GM18511 (cell line): ENCODE measurements at regions not wholly inside any gene's neighbourhood (a gene's known extent, or its start where the extent isn't known, plus 50 kb on each side); places are given as distances from the start of the nearest gene placed in this dataset.
"Not testable (repeated sequence)": the region's sequence is repeated elsewhere in the genome, so short reads cannot be mapped to it uniquely, and the experiment has no call there.

Experiments
- ATAC-seq: cut with Tn5 transposase; IDR thresholded peaks from one replicate; pipeline ENCODE4 v1.9.1; 2021; ENCODE audit warnings: mild to moderate bottlenecking, moderate library complexity; ENCODE audit not compliant: unreplicated experiment

DNA sequence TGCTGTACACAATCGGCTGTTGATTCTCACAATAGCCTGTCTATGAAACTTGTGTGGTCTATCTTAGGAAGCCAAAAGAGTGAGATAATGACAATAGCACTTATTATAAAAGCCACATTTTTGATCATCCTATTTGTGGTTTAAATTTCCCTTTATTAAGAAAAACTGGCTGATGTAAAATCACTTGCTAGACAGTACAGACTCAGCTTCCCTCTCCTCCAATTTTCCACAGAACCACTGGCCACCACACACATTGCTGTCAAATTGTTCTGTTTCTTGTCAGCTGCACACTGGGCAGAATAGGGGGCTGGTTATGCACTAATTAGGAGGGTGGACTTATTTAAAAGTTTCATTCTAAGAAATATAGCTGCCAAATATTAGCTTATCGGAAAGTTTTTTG is 425.9 kb downstream of the EPHA3 start:
- ATAC-seq: no peak

GRCh38 chr3:89554587-89554986 is 447.2 kb downstream of the EPHA3 start:
- not testable (repeated sequence) for ATAC-seq

DNA sequence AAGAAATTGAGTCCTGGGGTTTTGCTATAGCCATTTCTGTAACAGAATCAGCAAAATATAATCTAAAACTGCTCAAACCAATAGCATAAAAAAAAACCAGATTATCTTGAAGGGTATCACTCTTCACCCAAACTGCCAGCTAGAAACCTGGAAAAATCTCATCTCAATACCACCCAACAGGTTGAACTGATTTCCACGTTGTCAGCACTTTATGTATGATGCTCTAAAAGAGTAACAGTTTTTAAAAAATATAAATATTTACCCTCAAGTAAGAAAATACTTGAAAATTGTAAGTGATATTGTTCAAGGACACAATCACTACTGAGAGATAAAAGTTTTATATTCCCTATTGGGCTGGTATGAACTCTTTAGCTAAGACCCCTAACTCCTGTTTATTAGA is 451.3 kb downstream of the EPHA3 start:
- ATAC-seq: no peak

- no peak for ATAC-seq
Measured at GRCh38 chr3:89560568-89560967, 453.1 kb downstream of the EPHA3 start.

- ATAC-seq: no peak
Measured at GRCh38 chr3:89562373-89562772, 455.0 kb downstream of the EPHA3 start.

DNA sequence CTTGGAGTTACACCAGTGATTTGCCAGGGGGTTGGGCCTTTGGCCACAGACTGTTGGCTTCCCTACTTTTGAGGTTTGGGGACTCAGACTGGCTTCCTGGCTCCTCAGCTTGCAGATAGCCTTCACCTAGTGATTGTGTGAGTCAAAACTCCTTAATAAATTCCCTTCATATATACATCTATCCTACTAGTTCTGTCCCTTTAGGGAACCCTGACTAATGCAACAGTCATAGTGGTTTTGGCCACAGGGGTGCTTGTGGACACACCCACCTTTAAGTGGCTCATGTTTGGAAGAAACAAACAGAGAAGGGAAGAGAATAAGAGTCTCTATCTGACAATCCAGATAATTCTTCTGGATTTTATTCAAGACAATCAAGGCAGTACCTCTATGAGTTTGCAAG is 457.7 kb downstream of the EPHA3 start:
- ATAC-seq: no peak

DNA sequence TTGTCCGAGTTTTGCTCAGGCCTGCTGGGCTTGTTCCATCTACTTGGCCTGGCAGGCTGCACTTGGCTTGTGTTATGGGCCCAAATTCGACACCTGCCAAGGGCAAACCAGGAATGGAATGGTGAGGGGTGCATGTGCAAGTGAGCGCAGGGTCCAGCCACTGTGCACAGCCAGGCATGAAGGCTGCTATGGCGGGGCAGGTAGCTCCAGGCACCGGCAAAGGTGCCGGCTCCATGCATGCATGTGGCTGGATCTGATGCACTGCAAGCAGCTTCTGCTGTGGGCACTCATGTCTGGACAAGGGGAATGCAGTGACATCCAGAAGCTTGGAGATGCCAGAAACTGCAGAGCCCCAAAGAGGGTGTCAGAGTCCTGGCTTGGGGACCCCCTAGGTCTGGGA is 463.0 kb downstream of the EPHA3 start:
- no peak for ATAC-seq

- no peak for ATAC-seq
Measured at GRCh38 chr3:89571298-89571697, 463.9 kb downstream of the EPHA3 start.

GRCh38 chr3:89571707-89572106 is 464.3 kb downstream of the EPHA3 start:
- ATAC-seq: no peak

- no peak for ATAC-seq
Measured at GRCh38 chr3:89572261-89572660, 464.8 kb downstream of the EPHA3 start.

DNA sequence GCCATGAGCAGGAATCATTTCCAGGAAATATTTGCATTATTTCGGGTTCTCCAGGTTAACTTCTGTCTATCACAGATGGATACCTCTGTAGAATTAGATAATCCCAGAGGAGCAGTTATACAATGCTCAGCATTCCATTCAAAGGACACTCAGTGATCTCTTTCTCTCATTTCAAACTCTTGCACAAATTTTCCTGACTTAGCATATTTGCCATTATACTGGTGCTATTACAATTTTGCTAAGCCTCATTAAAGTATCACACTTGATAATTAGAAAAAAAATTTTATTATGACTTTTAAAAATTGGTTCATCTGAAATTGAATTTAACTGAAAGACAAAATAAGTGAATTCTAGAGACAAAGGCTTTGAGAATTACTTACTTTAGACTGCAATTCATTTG is 469.0 kb downstream of the EPHA3 start:
- ATAC-seq: no peak

GRCh38 chr3:89577637-89578530 is 470.5 kb downstream of the EPHA3 start:
- ATAC-seq: no peak

- no peak for ATAC-seq
Measured at GRCh38 chr3:89580859-89581258, 473.4 kb downstream of the EPHA3 start.

DNA sequence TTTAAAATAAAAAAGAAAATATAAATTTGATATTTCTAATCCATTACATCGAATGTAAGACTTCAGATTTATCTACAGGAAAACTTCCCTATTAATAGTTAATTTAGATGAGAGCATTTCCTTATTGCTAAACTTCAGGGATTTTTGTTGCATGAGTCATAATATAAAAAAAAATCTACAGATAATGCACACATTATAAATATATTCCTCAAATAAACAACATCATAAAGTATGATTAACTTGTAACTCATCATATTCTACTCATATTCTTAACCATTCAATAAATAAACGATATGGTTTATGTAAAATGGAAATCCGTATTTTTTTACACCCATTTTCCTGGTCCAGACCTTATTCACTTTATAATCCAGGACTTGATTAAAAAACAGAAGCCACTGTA is 477.0 kb downstream of the EPHA3 start:
- ATAC-seq: no peak

DNA sequence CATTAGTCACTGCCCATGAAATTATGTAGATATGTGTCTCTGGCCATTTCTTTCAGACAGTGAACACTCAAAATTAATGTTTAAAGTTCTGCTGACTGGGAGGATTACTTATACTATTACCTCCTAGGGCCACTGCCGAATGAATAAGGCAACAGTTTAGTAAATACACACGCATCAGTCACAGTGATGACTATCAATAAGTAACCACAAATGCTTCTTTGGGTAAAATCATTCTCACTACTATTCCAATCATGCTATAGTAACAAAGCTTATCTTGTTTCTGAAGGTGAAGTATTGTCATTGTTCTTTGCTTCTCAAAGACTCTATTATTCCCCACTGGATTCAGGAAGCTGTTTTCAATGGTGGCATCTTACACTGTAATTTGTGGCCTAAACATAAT is 478.8 kb downstream of the EPHA3 start:
- no peak for ATAC-seq

- no peak for ATAC-seq
Measured at GRCh38 chr3:89586676-89587075, 479.3 kb downstream of the EPHA3 start.

DNA sequence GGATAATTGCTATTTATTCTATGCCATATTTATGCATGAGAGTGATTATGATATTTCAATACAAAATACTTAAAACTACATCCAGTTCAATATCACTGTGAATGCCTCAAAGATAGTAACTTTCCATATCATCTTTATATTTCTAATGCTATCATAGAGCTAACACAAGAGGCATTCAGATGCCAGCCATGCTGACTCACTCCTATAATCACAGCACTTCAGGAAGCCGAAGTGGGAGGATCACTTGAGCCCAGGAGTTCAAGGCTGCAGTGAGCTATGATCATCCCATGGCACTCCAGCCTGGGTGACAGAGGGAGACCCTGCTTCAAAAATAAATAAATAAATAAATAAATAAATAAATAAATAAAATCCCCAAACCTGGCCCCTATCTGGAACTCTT is 498.7 kb downstream of the EPHA3 start:
- no peak for ATAC-seq

DNA sequence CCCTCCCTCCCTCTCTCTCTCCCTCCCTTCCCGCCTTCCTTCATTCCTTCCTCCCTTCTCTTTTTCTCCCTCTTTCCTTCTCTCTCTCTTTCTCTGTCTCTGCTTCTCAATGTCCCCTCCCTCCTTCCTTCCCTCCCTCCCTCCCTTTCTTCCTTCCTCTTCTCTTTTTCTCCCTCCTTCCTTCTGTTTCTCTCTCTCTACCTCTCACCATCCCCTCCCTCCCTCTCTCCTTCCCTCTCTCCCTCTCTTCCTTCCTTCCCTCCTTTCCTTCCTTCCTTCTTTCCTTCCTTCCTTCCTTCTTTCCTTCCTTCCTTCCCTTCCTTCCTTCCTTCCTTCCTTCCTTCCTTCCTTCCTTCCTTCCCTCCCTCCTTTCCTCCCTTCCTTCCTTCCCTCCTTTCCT is 504.6 kb downstream of the EPHA3 start:
- no peak for ATAC-seq

GRCh38 chr3:89613241-89613640 is 505.8 kb downstream of the EPHA3 start:
- no peak for ATAC-seq

- ATAC-seq: no peak
Measured at GRCh38 chr3:89617706-89618105, 510.3 kb downstream of the EPHA3 start.

DNA sequence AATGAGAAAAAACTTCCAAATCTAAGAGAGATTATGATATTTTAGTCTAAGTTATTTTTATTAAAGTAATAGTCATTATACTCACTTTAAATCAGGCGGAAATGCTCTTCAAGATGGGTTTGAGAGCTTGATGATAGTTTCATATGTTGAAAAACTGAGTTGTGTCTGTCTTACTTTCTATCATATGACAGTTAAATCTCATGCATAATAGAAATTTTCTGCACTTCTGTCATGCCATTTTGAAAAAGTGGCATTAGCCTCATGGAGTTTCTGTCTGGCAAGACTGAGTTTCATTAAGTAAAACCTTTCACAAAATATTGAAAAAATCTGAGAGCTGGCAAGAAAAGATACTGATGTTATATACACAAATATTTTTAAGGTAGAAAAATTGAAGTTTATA is 511.8 kb downstream of the EPHA3 start:
- no peak for ATAC-seq

DNA sequence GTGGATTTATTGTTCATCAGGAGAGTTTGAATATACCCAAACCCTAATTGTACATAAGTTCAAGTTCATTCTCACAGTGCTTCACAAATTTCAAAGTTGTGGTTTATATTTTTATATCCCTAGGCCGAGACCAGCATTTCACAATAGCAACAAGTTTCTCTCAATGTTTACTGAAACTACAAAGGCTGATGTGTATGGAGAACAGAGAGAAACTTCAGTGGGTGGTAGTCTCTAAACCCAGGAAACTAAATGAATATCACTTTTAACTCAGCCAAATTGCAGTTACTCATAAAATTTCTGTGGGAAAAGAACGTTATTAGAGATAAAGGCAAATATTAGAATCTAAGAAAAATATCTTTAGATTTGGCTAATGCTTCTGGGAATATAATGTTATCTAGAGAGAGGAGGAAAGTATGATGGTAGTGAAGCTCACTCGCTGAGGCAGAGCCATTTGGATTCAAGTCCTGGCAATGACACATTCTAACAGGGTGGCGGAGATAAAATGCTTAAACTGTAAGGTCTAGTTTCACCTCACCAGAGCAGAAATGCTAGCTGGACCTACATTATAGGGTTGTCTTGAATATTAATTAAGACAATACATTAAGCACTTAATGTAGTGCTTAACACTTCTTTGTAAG is 514.8 kb downstream of the EPHA3 start:
- no peak for ATAC-seq
